HEK293 (cell line): ENCODE measurements at regions not wholly inside any gene's neighbourhood (a gene's known extent, or its start where the extent isn't known, plus 50 kb on each side); places are given as distances from the start of the nearest gene placed in this dataset.

Experiments
- ZBTB17 ChIP-seq: fragments of 450-650 bp; formaldehyde crosslinking; IDR thresholded peaks from 2 replicates; pipeline ENCODE4 v1.5.1; 2016; ENCODE audit warnings: missing biosample characterization, missing genetic modification characterization
- ZNF121 ChIP-seq: fragments of 450-650 bp; formaldehyde crosslinking; IDR thresholded peaks from 2 replicates; pipeline ENCODE4 v1.5.1; 2016; ENCODE audit warnings: missing biosample characterization, missing genetic modification characterization
- ZNF146 ChIP-seq: fragments of 450-650 bp; formaldehyde crosslinking; IDR thresholded peaks from 2 replicates; pipeline ENCODE4 v1.5.1; 2016; ENCODE audit warnings: missing biosample characterization, missing genetic modification characterization
- ZNF23 ChIP-seq: fragments of 450-650 bp; formaldehyde crosslinking; IDR thresholded peaks from 2 replicates; pipeline ENCODE4 v1.5.1; 2016; ENCODE audit warnings: missing biosample characterization, missing genetic modification characterization, borderline replicate concordance
- ZNF24 ChIP-seq: fragments of 450-650 bp; formaldehyde crosslinking; IDR thresholded peaks from 2 replicates; pipeline ENCODE4 v1.5.1; 2016; ENCODE audit warnings: missing biosample characterization, missing genetic modification characterization
- ZNF311 ChIP-seq: fragments of 450-650 bp; formaldehyde crosslinking; IDR thresholded peaks from 2 replicates; pipeline ENCODE4 v1.5.1; 2017; ENCODE audit warnings: missing biosample characterization, missing genetic modification characterization, borderline replicate concordance
- ZNF585B ChIP-seq: fragments of 450-650 bp; formaldehyde crosslinking; IDR thresholded peaks from 2 replicates; pipeline ENCODE4 v1.5.1; 2016; ENCODE audit warnings: missing biosample characterization, missing genetic modification characterization
- ZNF791 ChIP-seq: fragments of 450-650 bp; formaldehyde crosslinking; IDR thresholded peaks from 2 replicates; pipeline ENCODE4 v1.5.1; 2016; ENCODE audit warnings: missing biosample characterization, missing genetic modification characterization
- TF ChIP-seq, protein P1 (sequence below): fragments of 450-650 bp; formaldehyde crosslinking; IDR thresholded peaks from 2 replicates; pipeline ENCODE4 v1.5.1; 2016; ENCODE audit warnings: missing biosample characterization, missing genetic modification characterization
- TF ChIP-seq, protein P2 (sequence below): fragments of 450-650 bp; formaldehyde crosslinking; IDR thresholded peaks from 2 replicates; pipeline ENCODE4 v1.5.1; 2016; ENCODE audit warnings: missing biosample characterization, missing genetic modification characterization, low read depth
- TF ChIP-seq, protein P3 (sequence below): fragments of 450-650 bp; formaldehyde crosslinking; IDR thresholded peaks from 2 replicates; pipeline ENCODE4 v1.5.1; 2016; ENCODE audit warnings: missing biosample characterization, missing genetic modification characterization, borderline replicate concordance
- TF ChIP-seq, protein P4 (sequence below): fragments of 450-650 bp; formaldehyde crosslinking; IDR thresholded peaks from 2 replicates; pipeline ENCODE4; 2016; ENCODE audit warnings: missing biosample characterization, missing genetic modification characterization

DNA sequence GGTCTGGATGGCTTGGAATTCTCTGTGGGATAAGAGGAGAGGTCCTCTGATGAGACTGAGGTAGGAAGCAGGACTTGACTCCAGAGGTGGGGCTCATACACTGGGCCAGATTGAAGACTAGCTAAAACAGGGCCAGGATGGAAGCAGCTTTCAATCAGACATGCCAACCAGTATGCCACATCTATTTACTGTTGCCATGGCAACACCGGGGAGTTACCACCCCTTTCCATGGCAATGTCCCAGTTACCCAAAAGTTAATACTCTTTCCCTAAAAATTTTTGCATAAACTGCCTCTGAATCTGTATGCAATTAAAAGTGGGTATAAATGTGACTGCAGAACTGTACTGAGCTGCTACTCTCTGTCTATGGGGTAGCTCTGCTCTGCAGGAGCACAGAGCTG is 247.5 kb upstream of the ZBED5 start:
- TF ChIP-seq ZNF311 (tag by site-specific recombination) (no peak), ZNF24 (tag by site-specific recombination) (no peak), ZNF791 (tag by site-specific recombination) (no peak), ZNF585B (no peak), ZNF23 (no peak), ZBTB17 (tag by site-specific recombination) (no peak), ZNF146 (tag by site-specific recombination) (no peak), ZNF121 (tag by site-specific recombination) (no peak)
- TF ChIP-seq, protein P1, sequence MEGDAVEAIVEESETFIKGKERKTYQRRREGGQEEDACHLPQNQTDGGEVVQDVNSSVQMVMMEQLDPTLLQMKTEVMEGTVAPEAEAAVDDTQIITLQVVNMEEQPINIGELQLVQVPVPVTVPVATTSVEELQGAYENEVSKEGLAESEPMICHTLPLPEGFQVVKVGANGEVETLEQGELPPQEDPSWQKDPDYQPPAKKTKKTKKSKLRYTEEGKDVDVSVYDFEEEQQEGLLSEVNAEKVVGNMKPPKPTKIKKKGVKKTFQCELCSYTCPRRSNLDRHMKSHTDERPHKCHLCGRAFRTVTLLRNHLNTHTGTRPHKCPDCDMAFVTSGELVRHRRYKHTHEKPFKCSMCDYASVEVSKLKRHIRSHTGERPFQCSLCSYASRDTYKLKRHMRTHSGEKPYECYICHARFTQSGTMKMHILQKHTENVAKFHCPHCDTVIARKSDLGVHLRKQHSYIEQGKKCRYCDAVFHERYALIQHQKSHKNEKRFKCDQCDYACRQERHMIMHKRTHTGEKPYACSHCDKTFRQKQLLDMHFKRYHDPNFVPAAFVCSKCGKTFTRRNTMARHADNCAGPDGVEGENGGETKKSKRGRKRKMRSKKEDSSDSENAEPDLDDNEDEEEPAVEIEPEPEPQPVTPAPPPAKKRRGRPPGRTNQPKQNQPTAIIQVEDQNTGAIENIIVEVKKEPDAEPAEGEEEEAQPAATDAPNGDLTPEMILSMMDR: no peak
- TF ChIP-seq, protein P2, sequence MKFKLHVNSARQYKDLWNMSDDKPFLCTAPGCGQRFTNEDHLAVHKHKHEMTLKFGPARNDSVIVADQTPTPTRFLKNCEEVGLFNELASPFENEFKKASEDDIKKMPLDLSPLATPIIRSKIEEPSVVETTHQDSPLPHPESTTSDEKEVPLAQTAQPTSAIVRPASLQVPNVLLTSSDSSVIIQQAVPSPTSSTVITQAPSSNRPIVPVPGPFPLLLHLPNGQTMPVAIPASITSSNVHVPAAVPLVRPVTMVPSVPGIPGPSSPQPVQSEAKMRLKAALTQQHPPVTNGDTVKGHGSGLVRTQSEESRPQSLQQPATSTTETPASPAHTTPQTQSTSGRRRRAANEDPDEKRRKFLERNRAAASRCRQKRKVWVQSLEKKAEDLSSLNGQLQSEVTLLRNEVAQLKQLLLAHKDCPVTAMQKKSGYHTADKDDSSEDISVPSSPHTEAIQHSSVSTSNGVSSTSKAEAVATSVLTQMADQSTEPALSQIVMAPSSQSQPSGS (tag by site-specific recombination): no peak
- TF ChIP-seq, protein P3, sequence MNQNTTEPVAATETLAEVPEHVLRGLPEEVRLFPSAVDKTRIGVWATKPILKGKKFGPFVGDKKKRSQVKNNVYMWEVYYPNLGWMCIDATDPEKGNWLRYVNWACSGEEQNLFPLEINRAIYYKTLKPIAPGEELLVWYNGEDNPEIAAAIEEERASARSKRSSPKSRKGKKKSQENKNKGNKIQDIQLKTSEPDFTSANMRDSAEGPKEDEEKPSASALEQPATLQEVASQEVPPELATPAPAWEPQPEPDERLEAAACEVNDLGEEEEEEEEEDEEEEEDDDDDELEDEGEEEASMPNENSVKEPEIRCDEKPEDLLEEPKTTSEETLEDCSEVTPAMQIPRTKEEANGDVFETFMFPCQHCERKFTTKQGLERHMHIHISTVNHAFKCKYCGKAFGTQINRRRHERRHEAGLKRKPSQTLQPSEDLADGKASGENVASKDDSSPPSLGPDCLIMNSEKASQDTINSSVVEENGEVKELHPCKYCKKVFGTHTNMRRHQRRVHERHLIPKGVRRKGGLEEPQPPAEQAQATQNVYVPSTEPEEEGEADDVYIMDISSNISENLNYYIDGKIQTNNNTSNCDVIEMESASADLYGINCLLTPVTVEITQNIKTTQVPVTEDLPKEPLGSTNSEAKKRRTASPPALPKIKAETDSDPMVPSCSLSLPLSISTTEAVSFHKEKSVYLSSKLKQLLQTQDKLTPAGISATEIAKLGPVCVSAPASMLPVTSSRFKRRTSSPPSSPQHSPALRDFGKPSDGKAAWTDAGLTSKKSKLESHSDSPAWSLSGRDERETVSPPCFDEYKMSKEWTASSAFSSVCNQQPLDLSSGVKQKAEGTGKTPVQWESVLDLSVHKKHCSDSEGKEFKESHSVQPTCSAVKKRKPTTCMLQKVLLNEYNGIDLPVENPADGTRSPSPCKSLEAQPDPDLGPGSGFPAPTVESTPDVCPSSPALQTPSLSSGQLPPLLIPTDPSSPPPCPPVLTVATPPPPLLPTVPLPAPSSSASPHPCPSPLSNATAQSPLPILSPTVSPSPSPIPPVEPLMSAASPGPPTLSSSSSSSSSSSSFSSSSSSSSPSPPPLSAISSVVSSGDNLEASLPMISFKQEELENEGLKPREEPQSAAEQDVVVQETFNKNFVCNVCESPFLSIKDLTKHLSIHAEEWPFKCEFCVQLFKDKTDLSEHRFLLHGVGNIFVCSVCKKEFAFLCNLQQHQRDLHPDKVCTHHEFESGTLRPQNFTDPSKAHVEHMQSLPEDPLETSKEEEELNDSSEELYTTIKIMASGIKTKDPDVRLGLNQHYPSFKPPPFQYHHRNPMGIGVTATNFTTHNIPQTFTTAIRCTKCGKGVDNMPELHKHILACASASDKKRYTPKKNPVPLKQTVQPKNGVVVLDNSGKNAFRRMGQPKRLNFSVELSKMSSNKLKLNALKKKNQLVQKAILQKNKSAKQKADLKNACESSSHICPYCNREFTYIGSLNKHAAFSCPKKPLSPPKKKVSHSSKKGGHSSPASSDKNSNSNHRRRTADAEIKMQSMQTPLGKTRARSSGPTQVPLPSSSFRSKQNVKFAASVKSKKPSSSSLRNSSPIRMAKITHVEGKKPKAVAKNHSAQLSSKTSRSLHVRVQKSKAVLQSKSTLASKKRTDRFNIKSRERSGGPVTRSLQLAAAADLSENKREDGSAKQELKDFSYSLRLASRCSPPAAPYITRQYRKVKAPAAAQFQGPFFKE (tag by site-specific recombination): no peak
- TF ChIP-seq, protein P4, sequence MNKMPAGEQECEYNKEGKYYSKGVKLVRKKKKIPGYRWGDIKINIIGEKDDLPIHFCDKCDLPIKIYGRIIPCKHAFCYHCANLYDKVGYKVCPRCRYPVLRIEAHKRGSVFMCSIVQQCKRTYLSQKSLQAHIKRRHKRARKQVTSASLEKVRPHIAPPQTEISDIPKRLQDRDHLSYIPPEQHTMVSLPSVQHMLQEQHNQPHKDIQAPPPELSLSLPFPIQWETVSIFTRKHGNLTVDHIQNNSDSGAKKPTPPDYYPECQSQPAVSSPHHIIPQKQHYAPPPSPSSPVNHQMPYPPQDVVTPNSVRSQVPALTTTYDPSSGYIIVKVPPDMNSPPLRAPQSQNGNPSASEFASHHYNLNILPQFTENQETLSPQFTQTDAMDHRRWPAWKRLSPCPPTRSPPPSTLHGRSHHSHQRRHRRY: no peak
